Left ventricle myocardium inferior (tissue), 1 donor: ENCODE measurements at regions not wholly inside any gene's neighbourhood (a gene's known extent, or its start where the extent isn't known, plus 50 kb on each side); places are given as distances from the start of the nearest gene placed in this dataset.

ENCODE experiments used
- DNase-seq: peaks from one replicate; pipeline ENCODE4 v3.0.0-alpha.2; 2020
- H3K27ac ChIP-seq: fragments of 200-600 bp; replicated peaks from 2 replicates; pipeline ENCODE4 v1.8.0; 2021
- H3K27me3 ChIP-seq: fragments of 200-600 bp; 2 replicates; pipeline ENCODE4 v1.8.0; 2021; ENCODE audit warnings: low read depth
- H3K36me3 ChIP-seq: fragments of 200-600 bp; 2 replicates; pipeline ENCODE4 v1.8.0; 2021
- H3K4me1 ChIP-seq: fragments of 200-600 bp; 2 replicates; pipeline ENCODE4 v1.8.0; 2021
- H3K4me3 ChIP-seq: fragments of 200-600 bp; 2 replicates; pipeline ENCODE4 v1.8.0; 2021; ENCODE audit warnings: mild to moderate bottlenecking, moderate library complexity
- H3K9me3 ChIP-seq: fragments of 200-600 bp; replicated peaks from 2 replicates; pipeline ENCODE4 v1.8.0; 2021
- intact Hi-C: fragments of 100-400 bp; cut with micrococcal nuclease; formaldehyde crosslinking; loops from one replicate; pipeline ENCODE4 v1.11.0; 2022
- TF ChIP-seq, protein P1 (sequence below): fragments of 200-600 bp; IDR thresholded peaks from 2 replicates; pipeline ENCODE4 v1.8.0; 2021; ENCODE audit warnings: antibody characterized with exemption, mild to moderate bottlenecking, borderline replicate concordance
- donor health status: DM: no; HTN: yes; CAD: no; lungs with severe emphysema.

- TF ChIP-seq, protein P1, sequence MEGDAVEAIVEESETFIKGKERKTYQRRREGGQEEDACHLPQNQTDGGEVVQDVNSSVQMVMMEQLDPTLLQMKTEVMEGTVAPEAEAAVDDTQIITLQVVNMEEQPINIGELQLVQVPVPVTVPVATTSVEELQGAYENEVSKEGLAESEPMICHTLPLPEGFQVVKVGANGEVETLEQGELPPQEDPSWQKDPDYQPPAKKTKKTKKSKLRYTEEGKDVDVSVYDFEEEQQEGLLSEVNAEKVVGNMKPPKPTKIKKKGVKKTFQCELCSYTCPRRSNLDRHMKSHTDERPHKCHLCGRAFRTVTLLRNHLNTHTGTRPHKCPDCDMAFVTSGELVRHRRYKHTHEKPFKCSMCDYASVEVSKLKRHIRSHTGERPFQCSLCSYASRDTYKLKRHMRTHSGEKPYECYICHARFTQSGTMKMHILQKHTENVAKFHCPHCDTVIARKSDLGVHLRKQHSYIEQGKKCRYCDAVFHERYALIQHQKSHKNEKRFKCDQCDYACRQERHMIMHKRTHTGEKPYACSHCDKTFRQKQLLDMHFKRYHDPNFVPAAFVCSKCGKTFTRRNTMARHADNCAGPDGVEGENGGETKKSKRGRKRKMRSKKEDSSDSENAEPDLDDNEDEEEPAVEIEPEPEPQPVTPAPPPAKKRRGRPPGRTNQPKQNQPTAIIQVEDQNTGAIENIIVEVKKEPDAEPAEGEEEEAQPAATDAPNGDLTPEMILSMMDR, result no peak
- no peaks in the 10 kb centered on the region for H3K4me1 ChIP-seq
- H3K4me3 ChIP-seq, result no peak overlapping the region
- H3K9me3 ChIP-seq, result peaks cover 52% of the 10 kb centered on the region
- intact Hi-C loops, result no loop called here
- DNase-seq, result no peak
- no peak overlapping the region for H3K27ac ChIP-seq
- no peaks in the 10 kb centered on the region for H3K36me3 ChIP-seq
- H3K27me3 ChIP-seq, result no peaks in the 10 kb centered on the region
Measured at GRCh38 chr16:25488435-25488834, 203.3 kb upstream of the HS3ST4 start.

- H3K9me3 ChIP-seq, result peaks cover 52% of the 10 kb centered on the region
- no peaks in the 10 kb centered on the region for H3K4me1 ChIP-seq
- intact Hi-C loops, result no loop called here
- no peak overlapping the region for H3K27ac ChIP-seq
- TF ChIP-seq, protein P1, result no peak
- DNase-seq, result no peak
- H3K36me3 ChIP-seq, result no peaks in the 10 kb centered on the region
- no peaks in the 10 kb centered on the region for H3K27me3 ChIP-seq
- no peak overlapping the region for H3K4me3 ChIP-seq
Measured at GRCh38 chr16:25487888-25488287, 203.9 kb upstream of the HS3ST4 start.

- Histone ChIP-seq H3K4me1 (no peaks in the 10 kb centered on the region), H3K36me3 (no peaks in the 10 kb centered on the region), H3K9me3 (peaks cover 11% of the 10 kb centered on the region), H3K27ac (no peak overlapping the region), H3K4me3 (no peak overlapping the region), H3K27me3 (no peaks in the 10 kb centered on the region)
- no peak for DNase-seq
- TF ChIP-seq, protein P1, result no peak
- intact Hi-C loops, result no loop called here
Measured at GRCh38 chr16:25481636-25482035, 210.1 kb upstream of the HS3ST4 start.

- intact Hi-C loops, result no loop called here
- no peak for DNase-seq
- Histone ChIP-seq H3K27ac (no peak overlapping the region), H3K4me1 (no peaks in the 10 kb centered on the region), H3K36me3 (no peaks in the 10 kb centered on the region), H3K4me3 (no peak overlapping the region), H3K9me3 (no peaks in the 10 kb centered on the region), H3K27me3 (peaks cover 3% of the 10 kb centered on the region)
- TF ChIP-seq, protein P1, result no peak
Measured at GRCh38 chr16:25478476-25478875, 213.3 kb upstream of the HS3ST4 start.

DNA sequence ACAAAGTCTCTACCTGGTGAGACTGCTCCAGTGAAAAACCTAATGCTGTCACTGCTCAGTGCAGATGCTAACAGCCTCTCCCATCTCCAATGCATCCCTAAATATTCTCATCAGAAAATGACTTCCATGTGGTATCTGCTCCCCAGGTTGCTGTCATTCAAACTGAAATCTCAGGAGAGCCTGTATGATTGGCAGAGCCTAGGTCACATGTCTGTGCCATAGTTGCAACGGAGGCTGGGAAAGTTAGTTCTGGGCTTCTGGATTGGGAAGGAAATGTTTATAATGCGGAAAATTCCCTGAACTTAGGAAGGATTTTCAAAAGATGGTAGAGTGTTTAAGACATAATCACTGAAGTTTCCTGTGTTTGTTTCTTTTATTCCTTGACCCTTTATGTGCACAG is 206.4 kb upstream of the ZKSCAN2 start:
- intact Hi-C loops, result no loop called here
- no peak overlapping the region for H3K27ac ChIP-seq
- no peaks in the 10 kb centered on the region for H3K4me1 ChIP-seq
- H3K9me3 ChIP-seq, result no peaks in the 10 kb centered on the region
- TF ChIP-seq, protein P1, result no peak
- no peak overlapping the region for H3K4me3 ChIP-seq
- peaks cover 22% of the 10 kb centered on the region for H3K27me3 ChIP-seq
- no peaks in the 10 kb centered on the region for H3K36me3 ChIP-seq
- no peak for DNase-seq

GRCh38 chr16:25449802-25450201 is 192.2 kb upstream of the ZKSCAN2 start:
- Histone ChIP-seq H3K27me3 (no peaks in the 10 kb centered on the region), H3K36me3 (no peaks in the 10 kb centered on the region), H3K27ac (no peak overlapping the region), H3K9me3 (peaks cover 27% of the 10 kb centered on the region), H3K4me3 (no peak overlapping the region), H3K4me1 (no peaks in the 10 kb centered on the region)
- TF ChIP-seq, protein P1, result no peak
- intact Hi-C loops, result no loop called here
- no peak for DNase-seq
